ENCODE measurements at regions not wholly inside any gene's neighbourhood (a gene's known extent, or its start where the extent isn't known, plus 50 kb on each side); places are given as distances from the start of the nearest gene placed in this dataset.

GRCh38 chr2:189370719-189371118, 70.6 kb upstream of the WDR75 start:
- TF ChIP-seq, protein P1, sequence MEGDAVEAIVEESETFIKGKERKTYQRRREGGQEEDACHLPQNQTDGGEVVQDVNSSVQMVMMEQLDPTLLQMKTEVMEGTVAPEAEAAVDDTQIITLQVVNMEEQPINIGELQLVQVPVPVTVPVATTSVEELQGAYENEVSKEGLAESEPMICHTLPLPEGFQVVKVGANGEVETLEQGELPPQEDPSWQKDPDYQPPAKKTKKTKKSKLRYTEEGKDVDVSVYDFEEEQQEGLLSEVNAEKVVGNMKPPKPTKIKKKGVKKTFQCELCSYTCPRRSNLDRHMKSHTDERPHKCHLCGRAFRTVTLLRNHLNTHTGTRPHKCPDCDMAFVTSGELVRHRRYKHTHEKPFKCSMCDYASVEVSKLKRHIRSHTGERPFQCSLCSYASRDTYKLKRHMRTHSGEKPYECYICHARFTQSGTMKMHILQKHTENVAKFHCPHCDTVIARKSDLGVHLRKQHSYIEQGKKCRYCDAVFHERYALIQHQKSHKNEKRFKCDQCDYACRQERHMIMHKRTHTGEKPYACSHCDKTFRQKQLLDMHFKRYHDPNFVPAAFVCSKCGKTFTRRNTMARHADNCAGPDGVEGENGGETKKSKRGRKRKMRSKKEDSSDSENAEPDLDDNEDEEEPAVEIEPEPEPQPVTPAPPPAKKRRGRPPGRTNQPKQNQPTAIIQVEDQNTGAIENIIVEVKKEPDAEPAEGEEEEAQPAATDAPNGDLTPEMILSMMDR (conservative IDR thresholded peaks at IDR 0.05): no peak
- TF ChIP-seq EZH2 (IDR thresholded peaks at IDR 0.05; ENCODE audit: low read depth): no peak

Measured in PC-9 (cell line).